ENCODE measurements at regions not wholly inside any gene's neighbourhood (a gene's known extent, or its start where the extent isn't known, plus 50 kb on each side); places are given as distances from the start of the nearest gene placed in this dataset.
"Not testable (repeated sequence)": the region's sequence is repeated elsewhere in the genome, so short reads cannot be mapped to it uniquely, and the experiment has no call there.

GRCh38 chr12:33222357-33222756 lies 217.3 kb downstream of the SYT10 start:
- DNase-seq (ENCODE audit: low read depth) = no peak
- no peak overlapping the region for H3K4me3 ChIP-seq (ENCODE audit: low read length)
- no peak for TF ChIP-seq CTCF (IDR thresholded peaks at IDR 0.05; ENCODE audit: insufficient read depth, low read depth, low read length, missing control alignments)

- no peak for TF ChIP-seq CTCF (IDR thresholded peaks at IDR 0.05; ENCODE audit: insufficient read depth, low read depth, low read length, missing control alignments)
- H3K4me3 ChIP-seq (ENCODE audit: low read length) = no peak overlapping the region
These were observed 233.6 kb downstream of the SYT10 start for GRCh38 chr12:33205981-33206380.

GRCh38 chr12:33194389-33194788 lies 245.2 kb downstream of the SYT10 start:
- H3K4me3 ChIP-seq (ENCODE audit: low read length); DNase-seq (ENCODE audit: low read depth): not testable (repeated sequence)

More at GRCh38 chr12:33205981-33206380, 233.6 kb downstream of the SYT10 start:
- DNase-seq (ENCODE audit: low read depth) = peak; percentile 6

GRCh38 chr12:33192226-33192625 lies 247.4 kb downstream of the SYT10 start:
- no peak for DNase-seq (ENCODE audit: low read depth)
- TF ChIP-seq CTCF (IDR thresholded peaks at IDR 0.05; ENCODE audit: insufficient read depth, low read depth, low read length, missing control alignments) = no peak
- H3K4me3 ChIP-seq (ENCODE audit: low read length) = no peak overlapping the region

- H3K4me3 ChIP-seq (ENCODE audit: low read length) = no peak overlapping the region
- DNase-seq (ENCODE audit: low read depth) = peak; percentile 51
- TF ChIP-seq CTCF (IDR thresholded peaks at IDR 0.05; ENCODE audit: insufficient read depth, low read depth, low read length, missing control alignments) = no peak
These were observed 252.2 kb downstream of the SYT10 start for GRCh38 chr12:33187409-33187808.

GRCh38 chr12:33184161-33184560 lies 255.5 kb downstream of the SYT10 start:
- no peak overlapping the region for H3K4me3 ChIP-seq (ENCODE audit: low read length)
- TF ChIP-seq CTCF (IDR thresholded peaks at IDR 0.05; ENCODE audit: insufficient read depth, low read depth, low read length, missing control alignments) = no peak
- no peak for DNase-seq (ENCODE audit: low read depth)

- no peak overlapping the region for H3K4me3 ChIP-seq (ENCODE audit: low read length)
- no peak for TF ChIP-seq CTCF (IDR thresholded peaks at IDR 0.05; ENCODE audit: insufficient read depth, low read depth, low read length, missing control alignments)
- no peak for DNase-seq (ENCODE audit: low read depth)
These were observed 257.1 kb downstream of the SYT10 start for GRCh38 chr12:33182485-33182884.

GRCh38 chr12:33180918-33181317 lies 258.7 kb downstream of the SYT10 start:
- peak; percentile 55 for DNase-seq (ENCODE audit: low read depth)
- no peak for TF ChIP-seq CTCF (IDR thresholded peaks at IDR 0.05; ENCODE audit: insufficient read depth, low read depth, low read length, missing control alignments)

GRCh38 chr12:33166260-33166659 lies 269.7 kb upstream of the PKP2 start:
- DNase-seq (ENCODE audit: low read depth) = not testable (repeated sequence)

More at GRCh38 chr12:33180918-33181317, 258.7 kb downstream of the SYT10 start:
- no peak overlapping the region for H3K4me3 ChIP-seq (ENCODE audit: low read length)

More at GRCh38 chr12:33166260-33166659, 269.7 kb upstream of the PKP2 start:
- H3K4me3 ChIP-seq (ENCODE audit: low read length) = not testable (repeated sequence)

All from epithelial cell of esophagus (primary cell).